Mammary epithelial cell (primary cell): ENCODE measurements at regions not wholly inside any gene's neighbourhood (a gene's known extent, or its start where the extent isn't known, plus 50 kb on each side); places are given as distances from the start of the nearest gene placed in this dataset.

Experiments used
- EZH2 ChIP-seq: IDR thresholded peaks from 2 replicates; pipeline ENCODE4 v1.6.1; 2012; ENCODE audit warnings: low read length, inconsistent platforms, borderline replicate concordance
- TF ChIP-seq, protein P1 (sequence below), 2 donors: IDR thresholded peaks in 1 of 2; conservative IDR thresholded peaks in 1 of 2; 2 replicates each; pipeline ENCODE4 v1.5.1; 2011 to 2012; ENCODE audit warnings: inconsistent platforms in 2 of 2, low read length in 2 of 2, mild to moderate bottlenecking in 2 of 2, control low read depth in 1 of 2, low read depth in 1 of 2; ENCODE audit not compliant: insufficient read depth in 1 of 2; ENCODE audit errors: extremely low read depth in 1 of 2

DNA sequence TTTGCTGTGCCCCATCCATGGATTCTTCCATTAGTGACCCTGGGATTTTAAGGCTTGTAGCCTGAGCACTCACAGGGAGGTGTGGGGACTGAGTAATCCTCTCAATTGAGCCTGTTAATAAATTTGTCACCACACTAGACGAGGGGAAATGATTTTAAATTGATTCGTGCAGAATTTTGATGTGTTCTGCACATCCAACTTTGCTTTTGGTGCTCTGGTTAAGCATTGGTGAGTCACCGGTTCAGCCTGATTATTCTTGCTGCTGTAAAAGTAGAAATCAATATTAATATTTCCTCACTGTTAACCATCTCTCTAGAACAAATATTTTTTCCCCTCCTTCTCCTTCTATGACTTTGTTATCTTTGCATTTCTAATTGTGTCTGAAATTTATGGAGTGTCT is 482.0 kb downstream of the TSN start:
- TF ChIP-seq, protein P1, sequence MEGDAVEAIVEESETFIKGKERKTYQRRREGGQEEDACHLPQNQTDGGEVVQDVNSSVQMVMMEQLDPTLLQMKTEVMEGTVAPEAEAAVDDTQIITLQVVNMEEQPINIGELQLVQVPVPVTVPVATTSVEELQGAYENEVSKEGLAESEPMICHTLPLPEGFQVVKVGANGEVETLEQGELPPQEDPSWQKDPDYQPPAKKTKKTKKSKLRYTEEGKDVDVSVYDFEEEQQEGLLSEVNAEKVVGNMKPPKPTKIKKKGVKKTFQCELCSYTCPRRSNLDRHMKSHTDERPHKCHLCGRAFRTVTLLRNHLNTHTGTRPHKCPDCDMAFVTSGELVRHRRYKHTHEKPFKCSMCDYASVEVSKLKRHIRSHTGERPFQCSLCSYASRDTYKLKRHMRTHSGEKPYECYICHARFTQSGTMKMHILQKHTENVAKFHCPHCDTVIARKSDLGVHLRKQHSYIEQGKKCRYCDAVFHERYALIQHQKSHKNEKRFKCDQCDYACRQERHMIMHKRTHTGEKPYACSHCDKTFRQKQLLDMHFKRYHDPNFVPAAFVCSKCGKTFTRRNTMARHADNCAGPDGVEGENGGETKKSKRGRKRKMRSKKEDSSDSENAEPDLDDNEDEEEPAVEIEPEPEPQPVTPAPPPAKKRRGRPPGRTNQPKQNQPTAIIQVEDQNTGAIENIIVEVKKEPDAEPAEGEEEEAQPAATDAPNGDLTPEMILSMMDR (conservative IDR thresholded peaks at IDR 0.05 in 1 of 2, IDR thresholded peaks at IDR 0.05 in 1 of 2; ENCODE audit: extremely low read depth in 1 of 2, insufficient read depth in 1 of 2, low read depth in 1 of 2, low read length in 2 of 2), result no peak
- TF ChIP-seq EZH2, result no peak
